ENCODE measurements at regions not wholly inside any gene's neighbourhood (a gene's known extent, or its start where the extent isn't known, plus 50 kb on each side); places are given as distances from the start of the nearest gene placed in this dataset.

DNA sequence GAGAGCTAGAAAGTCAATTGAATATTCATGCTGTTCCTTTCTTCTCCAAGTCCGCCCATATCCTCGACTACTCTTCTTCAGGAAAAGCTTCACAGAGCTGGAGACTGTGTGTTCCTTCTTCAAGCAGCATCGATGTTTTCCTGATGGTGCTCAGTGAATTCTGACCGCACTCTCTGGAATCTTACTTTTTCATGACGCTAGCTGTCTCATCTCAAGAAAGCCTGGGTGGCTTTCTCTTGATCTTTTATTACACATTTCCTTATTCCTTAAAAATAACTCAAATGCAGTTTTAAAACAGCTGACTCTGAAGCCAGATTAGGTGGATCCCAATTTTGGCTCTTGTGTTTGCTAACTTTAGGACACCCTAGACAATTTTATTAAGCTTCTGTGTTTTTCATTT is 1245.1 kb upstream of the LRRTM1 start:
- Histone ChIP-seq H3K4me3 (no peak overlapping the region), H3K36me3 (no peaks in the 10 kb centered on the region), H3K4me1 (no peaks in the 10 kb centered on the region), H3K27me3 (no peaks in the 10 kb centered on the region), H3K9me3 (no peaks in the 10 kb centered on the region), H3K27ac (no peak overlapping the region)
- TF ChIP-seq, protein P1, sequence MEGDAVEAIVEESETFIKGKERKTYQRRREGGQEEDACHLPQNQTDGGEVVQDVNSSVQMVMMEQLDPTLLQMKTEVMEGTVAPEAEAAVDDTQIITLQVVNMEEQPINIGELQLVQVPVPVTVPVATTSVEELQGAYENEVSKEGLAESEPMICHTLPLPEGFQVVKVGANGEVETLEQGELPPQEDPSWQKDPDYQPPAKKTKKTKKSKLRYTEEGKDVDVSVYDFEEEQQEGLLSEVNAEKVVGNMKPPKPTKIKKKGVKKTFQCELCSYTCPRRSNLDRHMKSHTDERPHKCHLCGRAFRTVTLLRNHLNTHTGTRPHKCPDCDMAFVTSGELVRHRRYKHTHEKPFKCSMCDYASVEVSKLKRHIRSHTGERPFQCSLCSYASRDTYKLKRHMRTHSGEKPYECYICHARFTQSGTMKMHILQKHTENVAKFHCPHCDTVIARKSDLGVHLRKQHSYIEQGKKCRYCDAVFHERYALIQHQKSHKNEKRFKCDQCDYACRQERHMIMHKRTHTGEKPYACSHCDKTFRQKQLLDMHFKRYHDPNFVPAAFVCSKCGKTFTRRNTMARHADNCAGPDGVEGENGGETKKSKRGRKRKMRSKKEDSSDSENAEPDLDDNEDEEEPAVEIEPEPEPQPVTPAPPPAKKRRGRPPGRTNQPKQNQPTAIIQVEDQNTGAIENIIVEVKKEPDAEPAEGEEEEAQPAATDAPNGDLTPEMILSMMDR (IDR thresholded peaks at IDR 0.05), result no peak
- TF ChIP-seq POLR2A (IDR thresholded peaks at IDR 0.05) (no peak), POLR2AphosphoS5 (IDR thresholded peaks at IDR 0.05) (no peak)
- intact Hi-C loops (cut with DNase I; ENCODE audit: low total_unique reads), result no loop called here
- DNase-seq (ENCODE audit: low spot score in 2 of 2), result no peak

DNA sequence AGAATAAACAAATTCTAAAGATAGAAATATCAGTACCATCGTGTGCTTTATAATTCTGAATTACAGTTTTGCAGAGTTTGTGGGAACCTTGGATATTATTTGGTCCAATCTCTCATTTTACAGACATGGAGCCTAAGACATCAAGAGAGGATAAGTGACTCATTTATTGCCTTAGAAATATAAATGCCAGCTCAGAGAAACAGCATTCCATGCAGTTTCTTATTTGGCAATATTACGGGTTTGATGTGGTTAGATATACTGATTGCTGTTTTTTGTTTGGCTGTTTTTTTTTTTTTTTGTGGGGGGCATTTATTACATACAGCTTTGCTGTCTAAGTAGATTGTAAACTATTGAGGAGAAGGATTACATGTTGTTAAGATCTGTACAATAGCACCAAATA is 1241.1 kb upstream of the LRRTM1 start:
- Histone ChIP-seq H3K36me3 (no peaks in the 10 kb centered on the region), H3K4me1 (no peaks in the 10 kb centered on the region), H3K27me3 (no peaks in the 10 kb centered on the region), H3K4me3 (no peak overlapping the region), H3K9me3 (no peaks in the 10 kb centered on the region), H3K27ac (no peak overlapping the region)
- no peak for DNase-seq (ENCODE audit: low spot score in 2 of 2)
- intact Hi-C loops (cut with DNase I; ENCODE audit: low total_unique reads), result no loop called here
- TF ChIP-seq POLR2AphosphoS5 (IDR thresholded peaks at IDR 0.05) (no peak), POLR2A (IDR thresholded peaks at IDR 0.05) (no peak)
- TF ChIP-seq, protein P1 (IDR thresholded peaks at IDR 0.05), result no peak

DNA sequence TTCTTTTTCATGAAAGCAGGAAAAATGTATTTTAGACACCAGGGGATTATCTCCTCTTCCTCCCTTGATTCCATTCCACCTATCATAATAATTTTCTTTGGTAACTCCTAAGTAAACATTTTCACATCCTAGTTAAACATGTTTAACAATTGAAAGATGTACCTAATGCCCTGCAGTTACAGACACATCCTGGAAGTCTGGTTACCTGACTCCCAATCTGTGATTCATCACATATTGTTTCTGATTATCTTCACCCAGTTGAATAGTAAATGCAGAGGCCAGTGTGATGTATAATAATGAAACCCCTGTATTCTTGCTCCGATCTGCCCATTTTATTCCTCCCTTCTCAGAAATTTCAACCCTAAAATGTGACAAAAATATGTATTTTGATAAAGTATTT is 1237.6 kb upstream of the LRRTM1 start:
- TF ChIP-seq, protein P1 (IDR thresholded peaks at IDR 0.05), result no peak
- TF ChIP-seq POLR2A (IDR thresholded peaks at IDR 0.05), result no peak
- TF ChIP-seq POLR2AphosphoS5 (IDR thresholded peaks at IDR 0.05), result no peak
- no peak overlapping the region for H3K27ac ChIP-seq
- no peaks in the 10 kb centered on the region for H3K36me3 ChIP-seq
- intact Hi-C loops (cut with DNase I; ENCODE audit: low total_unique reads), result no loop called here
- no peak overlapping the region for H3K4me3 ChIP-seq
- H3K27me3 ChIP-seq, result no peaks in the 10 kb centered on the region
- H3K9me3 ChIP-seq, result no peaks in the 10 kb centered on the region
- H3K4me1 ChIP-seq, result no peaks in the 10 kb centered on the region
- no peak for DNase-seq (ENCODE audit: low spot score in 2 of 2)

DNA sequence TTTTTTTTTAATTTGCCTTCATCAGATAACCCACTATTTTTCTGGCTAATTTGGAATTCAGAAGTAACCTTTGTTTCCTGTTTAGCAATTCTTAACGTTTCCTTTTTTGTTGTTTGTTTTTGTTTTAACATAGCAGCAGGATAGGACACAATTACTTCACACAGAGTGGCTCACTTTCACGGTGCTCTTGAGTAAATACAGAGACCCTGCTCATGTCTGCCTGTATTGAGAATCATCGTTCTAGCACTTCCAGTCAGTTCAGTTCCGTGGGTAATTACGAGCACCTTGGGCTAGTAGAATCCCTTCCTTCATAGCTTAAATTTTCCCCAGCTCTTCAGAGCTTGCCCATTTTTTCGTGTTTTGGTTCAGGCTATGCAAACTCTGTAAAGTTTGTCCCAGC is 1225.4 kb upstream of the LRRTM1 start:
- intact Hi-C loops (cut with DNase I; ENCODE audit: low total_unique reads), result no loop called here
- no peaks in the 10 kb centered on the region for H3K36me3 ChIP-seq
- no peaks in the 10 kb centered on the region for H3K9me3 ChIP-seq
- no peak overlapping the region for H3K4me3 ChIP-seq
- TF ChIP-seq POLR2A (IDR thresholded peaks at IDR 0.05), result no peak
- TF ChIP-seq POLR2AphosphoS5 (IDR thresholded peaks at IDR 0.05), result no peak
- TF ChIP-seq, protein P1 (IDR thresholded peaks at IDR 0.05), result no peak
- no peaks in the 10 kb centered on the region for H3K4me1 ChIP-seq
- H3K27me3 ChIP-seq, result no peaks in the 10 kb centered on the region
- no peak for DNase-seq (ENCODE audit: low spot score in 2 of 2)
- H3K27ac ChIP-seq, result no peak overlapping the region

DNA sequence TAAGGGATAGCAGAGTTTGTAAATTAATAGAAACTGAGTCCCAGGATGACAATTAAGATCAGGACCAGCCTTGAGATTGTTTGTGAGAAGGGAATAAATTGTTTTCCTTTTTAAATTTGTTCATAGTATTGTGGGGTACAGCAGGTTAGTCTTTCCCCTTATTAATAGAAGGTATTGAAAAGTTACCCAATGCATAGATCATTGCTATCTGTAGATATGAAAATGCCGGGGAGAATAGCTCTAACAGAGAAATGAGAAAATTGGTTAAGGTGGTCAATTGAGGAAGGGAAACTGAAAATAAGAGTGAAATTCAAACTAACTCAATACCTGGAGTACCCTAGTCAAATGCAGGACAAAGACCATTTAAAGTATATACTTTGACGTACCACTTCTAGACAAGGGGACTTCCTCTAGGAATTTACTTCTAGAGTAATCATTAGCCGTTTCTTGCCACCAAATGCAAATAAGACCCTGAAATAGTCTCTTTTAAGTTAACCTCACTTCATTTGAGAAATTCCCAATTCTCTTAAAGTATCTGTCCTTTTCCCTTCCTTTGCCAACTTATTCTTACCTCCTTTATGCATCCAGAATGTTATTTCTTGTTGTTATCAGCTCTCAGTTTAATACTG is 1224.4 kb upstream of the LRRTM1 start:
- no peaks in the 10 kb centered on the region for H3K36me3 ChIP-seq
- TF ChIP-seq POLR2AphosphoS5 (IDR thresholded peaks at IDR 0.05) (no peak), POLR2A (IDR thresholded peaks at IDR 0.05) (no peak)
- TF ChIP-seq, protein P1 (IDR thresholded peaks at IDR 0.05), result no peak
- H3K9me3 ChIP-seq, result no peaks in the 10 kb centered on the region
- H3K27me3 ChIP-seq, result no peaks in the 10 kb centered on the region
- H3K4me1 ChIP-seq, result no peaks in the 10 kb centered on the region
- no peak overlapping the region for H3K4me3 ChIP-seq
- intact Hi-C loops (cut with DNase I; ENCODE audit: low total_unique reads), result no loop called here
- no peak for DNase-seq (ENCODE audit: low spot score in 2 of 2)
- H3K27ac ChIP-seq, result no peak overlapping the region

Measured in breast epithelium (tissue), 4 donors.